Aorta (tissue), 5 donors: ENCODE measurements at regions not wholly inside any gene's neighbourhood (a gene's known extent, or its start where the extent isn't known, plus 50 kb on each side); places are given as distances from the start of the nearest gene placed in this dataset.

Source experiments
- ATAC-seq: fragments of 200-7000 bp; cut with Tn5 transposase; one replicate; pipeline ENCODE4 v1.9.1; 2022; ENCODE audit warnings: moderate library complexity; ENCODE audit not compliant: low FRiP score
- DNase-seq, 2 donors: peaks; one replicate each; pipeline ENCODE4 v3.0.0-alpha.2; 2020
- H3K27ac ChIP-seq, 2 donors: one replicate each; pipeline ENCODE4 v1.5.1; 2013; ENCODE audit warnings: low read length in 2 of 2, mild to moderate bottlenecking in 2 of 2, moderate library complexity in 2 of 2, control low read depth in 1 of 2, inconsistent platforms in 1 of 2, low read depth in 1 of 2
- H3K27me3 ChIP-seq, 2 donors: one replicate each; pipeline ENCODE4 v1.6.1; 2013; ENCODE audit warnings: control low read depth in 1 of 2, low read length in 1 of 2, mild to moderate bottlenecking in 1 of 2, moderate library complexity in 1 of 2; ENCODE audit not compliant: insufficient read depth in 2 of 2, control insufficient read depth in 1 of 2
- H3K36me3 ChIP-seq, 2 donors: one replicate each; pipeline ENCODE4 v1.6.1; 2013; ENCODE audit warnings: control low read depth in 1 of 2, low read length in 1 of 2, mild to moderate bottlenecking in 1 of 2; ENCODE audit not compliant: insufficient read depth in 2 of 2, control insufficient read depth in 1 of 2
- H3K4me1 ChIP-seq, 2 donors: one replicate each; pipeline ENCODE4 v1.6.1; 2013; ENCODE audit warnings: low read length in 2 of 2, control low read depth in 1 of 2, mild to moderate bottlenecking in 1 of 2, moderate library complexity in 1 of 2; ENCODE audit not compliant: insufficient read depth in 2 of 2, control insufficient read depth in 1 of 2
- H3K4me3 ChIP-seq, 2 donors: one replicate each; pipeline ENCODE4 v1.5.1; 2013; ENCODE audit warnings: low read length in 2 of 2, control low read depth in 1 of 2, mild to moderate bottlenecking in 1 of 2
- H3K9me3 ChIP-seq: one replicate; pipeline ENCODE4 v1.6.1; 2013; ENCODE audit warnings: mild to moderate bottlenecking, low read length; ENCODE audit not compliant: control insufficient read depth
- WGBS, 2 donors: extraction: QIAGEN DNeasy Blood & Tissue Kit; methylation state at CpG; one replicate each; pipeline ENCODE4 v1.1.7; 2013; 5-methylcytosine and 5-hydroxymethylcytosine counted together
- intact Hi-C, 2 donors: fragments of 100-400 bp; cut with DNase I; formaldehyde crosslinking; loops; one replicate each; pipeline versions ENCODE4 v1.14.2 to v1.15.0; 2022
- donor health status: healthy with polysubstance abuse.
- donor health status: Bipolar disorder and iron deficiency.
- donor health status: DM: no; HTN: no; CAD: no.
- donor health status: DM: no; HTN: no; CAD: no.
- donor health status: DM: yes; HTN: yes; CAD: no.

- ATAC-seq (no peak), DNase-seq (no peak)
- Histone ChIP-seq H3K27me3 (no peaks in the 10 kb centered on the region), H3K9me3 (no peaks in the 10 kb centered on the region), H3K4me1 (no peaks in the 10 kb centered on the region), H3K36me3 (no peaks in the 10 kb centered on the region), H3K4me3 (no peak overlapping the region), H3K27ac (no peak overlapping the region)
- intact Hi-C loops = no loop called here
- 78 to 83% methylated on average over 4 of the region's 4 CpGs for WGBS, 2 donors
Observed at GRCh38 chr5:169424670-169425378, 123.9 kb upstream of the SLIT3 start.

DNA sequence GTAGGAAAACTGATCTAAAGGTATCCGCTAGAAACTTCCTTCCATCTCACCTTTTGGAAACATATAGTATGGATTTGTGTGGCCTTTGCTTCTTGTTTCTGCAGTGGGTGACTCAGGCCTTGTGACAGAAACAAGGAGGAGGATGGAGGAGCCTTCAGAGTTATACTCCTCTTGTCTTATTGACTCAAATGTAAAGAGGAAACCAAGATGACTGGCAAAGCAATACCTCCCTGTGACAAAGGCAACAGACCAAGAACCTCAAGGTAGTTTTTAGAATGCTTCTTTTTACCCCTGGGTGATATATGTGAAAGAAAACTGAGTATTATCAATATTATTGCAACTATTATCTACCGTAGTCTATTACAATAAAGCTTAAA, 123.3 kb upstream of the SLIT3 start:
- no peak for ATAC-seq
- no peak for DNase-seq
- H3K27ac ChIP-seq = no peak overlapping the region
- no peaks in the 10 kb centered on the region for H3K36me3 ChIP-seq
- H3K9me3 ChIP-seq = no peaks in the 10 kb centered on the region
- no peak overlapping the region for H3K4me3 ChIP-seq
- H3K4me1 ChIP-seq = no peaks in the 10 kb centered on the region
- H3K27me3 ChIP-seq = no peaks in the 10 kb centered on the region
- WGBS, 2 donors = 84 to 85% methylated on average over 2 of the region's 2 CpGs
- intact Hi-C loops = no loop called here

- H3K27me3 ChIP-seq = no peaks in the 10 kb centered on the region
- H3K4me3 ChIP-seq = no peak overlapping the region
- H3K9me3 ChIP-seq = no peaks in the 10 kb centered on the region
- no peak overlapping the region for H3K27ac ChIP-seq
- 83 to 92% methylated on average over 3 of the region's 3 CpGs for WGBS, 2 donors
- intact Hi-C loops = no loop called here
- no peak for DNase-seq
- H3K4me1 ChIP-seq = no peaks in the 10 kb centered on the region
- no peaks in the 10 kb centered on the region for H3K36me3 ChIP-seq
- ATAC-seq = no peak
Observed at GRCh38 chr5:169423580-169424278, 122.8 kb upstream of the SLIT3 start.

GRCh38 chr5:169422087-169422486, 121.1 kb upstream of the SLIT3 start:
- no peak for ATAC-seq
- WGBS, 2 donors = 92 to 96% methylated on average over 3 of the region's 3 CpGs
- Histone ChIP-seq H3K27ac (no peak overlapping the region), H3K9me3 (peaks cover 1% of the 10 kb centered on the region), H3K36me3 (no peaks in the 10 kb centered on the region), H3K4me3 (no peak overlapping the region), H3K4me1 (no peaks in the 10 kb centered on the region), H3K27me3 (no peaks in the 10 kb centered on the region)
- intact Hi-C loops = no loop called here
- no peak for DNase-seq

- DNase-seq (no peak), ATAC-seq (no peak)
- peaks cover 1% of the 10 kb centered on the region for H3K9me3 ChIP-seq
- no peaks in the 10 kb centered on the region for H3K27me3 ChIP-seq
- no peaks in the 10 kb centered on the region for H3K4me1 ChIP-seq
- H3K27ac ChIP-seq = no peak overlapping the region
- no peaks in the 10 kb centered on the region for H3K36me3 ChIP-seq
- 64 to 73% methylated on average over 2 of the region's 2 CpGs for WGBS, 2 donors
- intact Hi-C loops = no loop called here
- H3K4me3 ChIP-seq = no peak overlapping the region
Observed at GRCh38 chr5:169421677-169422076, 120.7 kb upstream of the SLIT3 start.

DNA sequence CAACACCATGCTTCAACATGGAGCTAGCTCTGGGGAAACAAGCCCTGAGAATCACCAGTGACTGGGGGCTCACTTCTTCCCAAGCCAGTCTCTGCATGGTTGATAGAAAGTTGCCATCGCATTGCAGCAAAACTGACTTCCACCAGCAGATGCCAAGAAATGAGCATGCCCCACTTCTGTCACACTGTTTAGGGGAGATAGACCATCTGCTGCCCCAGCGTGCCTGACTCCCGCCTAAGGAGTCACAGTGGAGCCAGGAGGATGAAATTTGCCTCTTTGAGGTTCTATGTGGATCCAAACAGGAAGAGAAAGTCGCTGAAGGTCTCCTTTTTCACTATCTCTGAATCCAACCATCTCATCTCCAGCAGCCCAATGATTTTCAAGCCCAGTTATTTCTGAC, 116.7 kb upstream of the SLIT3 start:
- Histone ChIP-seq H3K4me3 (no peak overlapping the region), H3K27ac (no peak overlapping the region), H3K4me1 (no peaks in the 10 kb centered on the region), H3K9me3 (peaks cover 1% of the 10 kb centered on the region), H3K27me3 (no peaks in the 10 kb centered on the region), H3K36me3 (no peaks in the 10 kb centered on the region)
- intact Hi-C loops = no loop called here
- DNase-seq = no peak
- WGBS, 2 donors = 96 to 98% methylated on average over 4 of the region's 4 CpGs
- ATAC-seq = no peak

DNA sequence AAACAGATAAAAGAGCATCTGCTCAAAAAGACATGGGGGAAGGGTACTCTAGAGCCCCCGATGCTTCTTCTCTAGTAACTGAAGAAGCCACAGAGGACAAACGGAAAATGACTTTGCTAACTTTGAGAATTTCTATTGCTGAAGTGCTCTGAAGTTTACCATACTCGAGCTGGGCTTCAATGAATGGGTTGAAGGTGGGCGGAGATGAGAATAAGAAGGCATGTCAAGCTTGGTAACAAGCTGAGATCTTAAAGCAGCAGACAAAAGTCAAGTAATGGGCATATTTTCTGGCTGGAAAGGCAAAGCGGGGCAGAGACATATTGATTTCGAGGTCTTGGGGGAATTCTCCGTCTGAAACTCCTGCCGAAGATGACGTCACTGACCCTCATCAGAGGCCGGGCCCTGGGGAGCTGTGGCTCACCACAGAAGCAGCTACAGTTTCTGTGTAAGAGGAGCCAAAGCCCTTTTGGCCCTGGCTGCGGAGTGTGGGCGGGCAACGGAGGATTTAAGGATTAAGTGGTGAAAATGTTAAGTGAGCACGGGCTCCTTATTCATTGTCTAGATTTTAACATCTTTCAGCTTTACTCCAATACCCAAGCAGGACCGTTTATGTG, 115.8 kb upstream of the SLIT3 start:
- H3K27ac ChIP-seq = no peak overlapping the region
- H3K9me3 ChIP-seq = peaks cover 1% of the 10 kb centered on the region
- intact Hi-C loops = no loop called here
- peak; percentile 81 to 93 for DNase-seq
- ATAC-seq = peak; percentile 81
- no peak overlapping the region for H3K4me3 ChIP-seq
- no peaks in the 10 kb centered on the region for H3K4me1 ChIP-seq
- no peaks in the 10 kb centered on the region for H3K27me3 ChIP-seq
- WGBS, 2 donors = 27 to 37% methylated on average over 15 of the region's 15 CpGs
- no peaks in the 10 kb centered on the region for H3K36me3 ChIP-seq

- intact Hi-C loops = no loop called here
- ATAC-seq = no peak
- Histone ChIP-seq H3K36me3 (no peaks in the 10 kb centered on the region), H3K9me3 (peaks cover 1% of the 10 kb centered on the region), H3K4me3 (no peak overlapping the region), H3K4me1 (no peaks in the 10 kb centered on the region), H3K27me3 (no peaks in the 10 kb centered on the region), H3K27ac (no peak overlapping the region)
- peak in 1 of 2 donors; percentile 70 for DNase-seq
- WGBS, 2 donors = 84 to 92% methylated on average over 5 of the region's 5 CpGs
Observed at GRCh38 chr5:169415948-169416347, 115.0 kb upstream of the SLIT3 start.

GRCh38 chr5:169415371-169415770, 114.4 kb upstream of the SLIT3 start:
- Histone ChIP-seq H3K36me3 (no peaks in the 10 kb centered on the region), H3K4me3 (no peak overlapping the region), H3K27ac (no peak overlapping the region), H3K4me1 (no peaks in the 10 kb centered on the region), H3K27me3 (no peaks in the 10 kb centered on the region), H3K9me3 (peaks cover 1% of the 10 kb centered on the region)
- ATAC-seq = no peak
- 57 to 70% methylated on average over 4 of the region's 4 CpGs for WGBS, 2 donors
- intact Hi-C loops = no loop called here
- DNase-seq = no peak
